NOMO-1 (cell line): ENCODE measurements at regions not wholly inside any gene's neighbourhood (a gene's known extent, or its start where the extent isn't known, plus 50 kb on each side); places are given as distances from the start of the nearest gene placed in this dataset.
"Not testable (repeated sequence)": the region's sequence is repeated elsewhere in the genome, so short reads cannot be mapped to it uniquely, and the experiment has no call there.

ENCODE experiments used
- DNase-seq, 2 experiments: peaks; one replicate each; lab custom pipeline; 2025; ENCODE audit not compliant: unreplicated experiment in 2 of 2; lab: John Stamatoyannopoulos, UW

GRCh38 chr2:53216805-53217204 is 550.8 kb upstream of the CHAC2 start:
- DNase-seq = no peak

GRCh38 chr2:53212576-53212975 is 555.0 kb upstream of the CHAC2 start:
- DNase-seq = no peak

GRCh38 chr2:53211201-53211774 is 556.3 kb upstream of the CHAC2 start:
- no peak for DNase-seq

- no peak for DNase-seq
Observed at GRCh38 chr2:53210538-53210937, 557.1 kb upstream of the CHAC2 start.

- DNase-seq = no peak
Observed at GRCh38 chr2:53209679-53210458, 557.7 kb upstream of the CHAC2 start.

- no peak for DNase-seq
Observed at GRCh38 chr2:53208815-53209214, 558.8 kb upstream of the CHAC2 start.

- not testable (repeated sequence) for DNase-seq
Observed at GRCh38 chr2:53206226-53206625, 561.4 kb upstream of the CHAC2 start.

- no peak for DNase-seq
Observed at GRCh38 chr2:53202063-53202462, 565.5 kb upstream of the CHAC2 start.

- no peak for DNase-seq
Observed at GRCh38 chr2:53200072-53200471, 567.5 kb upstream of the CHAC2 start.

- DNase-seq = no peak
Observed at GRCh38 chr2:53188851-53189510, 578.6 kb upstream of the CHAC2 start.

- DNase-seq = no peak
Observed at GRCh38 chr2:53183581-53183980, 584.0 kb upstream of the CHAC2 start.

- no peak for DNase-seq
Observed at GRCh38 chr2:53182601-53183000, 585.0 kb upstream of the CHAC2 start.

GRCh38 chr2:53181759-53182158 is 585.8 kb upstream of the CHAC2 start:
- DNase-seq = no peak

- no peak for DNase-seq
Observed at GRCh38 chr2:53177327-53177726, 590.3 kb upstream of the CHAC2 start.

- DNase-seq = no peak
Observed at GRCh38 chr2:53174539-53174938, 593.1 kb upstream of the CHAC2 start.

- no peak for DNase-seq
Observed at GRCh38 chr2:53173698-53174455, 593.7 kb upstream of the CHAC2 start.

- DNase-seq = no peak
Observed at GRCh38 chr2:53173091-53173490, 594.5 kb upstream of the CHAC2 start.

GRCh38 chr2:53170466-53170865 is 597.1 kb upstream of the CHAC2 start:
- no peak for DNase-seq

GRCh38 chr2:53167227-53167626 is 600.4 kb upstream of the CHAC2 start:
- no peak for DNase-seq

- DNase-seq = no peak
Observed at GRCh38 chr2:53150146-53150545, 617.5 kb upstream of the CHAC2 start.

GRCh38 chr2:53148221-53148620 is 619.4 kb upstream of the CHAC2 start:
- DNase-seq = no peak
